ENCODE measurements at regions not wholly inside any gene's neighbourhood (a gene's known extent, or its start where the extent isn't known, plus 50 kb on each side); places are given as distances from the start of the nearest gene placed in this dataset.
"Not testable (repeated sequence)": the region's sequence is repeated elsewhere in the genome, so short reads cannot be mapped to it uniquely, and the experiment has no call there.

DNA sequence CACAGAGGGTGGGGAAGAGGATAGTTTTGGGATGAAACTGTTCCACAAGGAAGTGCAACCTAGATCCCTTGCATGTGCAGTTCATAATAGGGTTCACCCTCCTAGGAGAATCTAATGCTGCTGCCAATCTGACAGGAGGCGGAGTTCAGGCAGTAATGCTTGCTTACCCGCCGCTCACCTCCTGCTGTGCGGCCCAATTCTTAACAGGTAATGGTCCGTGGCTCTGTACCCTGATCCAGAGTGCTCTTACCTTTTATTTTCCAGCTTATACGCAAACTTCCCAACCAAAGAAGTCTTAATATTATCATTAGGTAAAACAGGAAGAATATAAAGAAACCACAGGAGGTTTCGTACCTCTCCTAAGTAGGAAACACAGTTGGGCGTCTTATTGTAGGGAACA, 82.7 kb upstream of the CD302 start:
- DNase-seq (ENCODE audit: low read depth): no peak
- TF ChIP-seq, protein P1, sequence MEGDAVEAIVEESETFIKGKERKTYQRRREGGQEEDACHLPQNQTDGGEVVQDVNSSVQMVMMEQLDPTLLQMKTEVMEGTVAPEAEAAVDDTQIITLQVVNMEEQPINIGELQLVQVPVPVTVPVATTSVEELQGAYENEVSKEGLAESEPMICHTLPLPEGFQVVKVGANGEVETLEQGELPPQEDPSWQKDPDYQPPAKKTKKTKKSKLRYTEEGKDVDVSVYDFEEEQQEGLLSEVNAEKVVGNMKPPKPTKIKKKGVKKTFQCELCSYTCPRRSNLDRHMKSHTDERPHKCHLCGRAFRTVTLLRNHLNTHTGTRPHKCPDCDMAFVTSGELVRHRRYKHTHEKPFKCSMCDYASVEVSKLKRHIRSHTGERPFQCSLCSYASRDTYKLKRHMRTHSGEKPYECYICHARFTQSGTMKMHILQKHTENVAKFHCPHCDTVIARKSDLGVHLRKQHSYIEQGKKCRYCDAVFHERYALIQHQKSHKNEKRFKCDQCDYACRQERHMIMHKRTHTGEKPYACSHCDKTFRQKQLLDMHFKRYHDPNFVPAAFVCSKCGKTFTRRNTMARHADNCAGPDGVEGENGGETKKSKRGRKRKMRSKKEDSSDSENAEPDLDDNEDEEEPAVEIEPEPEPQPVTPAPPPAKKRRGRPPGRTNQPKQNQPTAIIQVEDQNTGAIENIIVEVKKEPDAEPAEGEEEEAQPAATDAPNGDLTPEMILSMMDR (conservative IDR thresholded peaks at IDR 0.05; ENCODE audit: control insufficient read depth, insufficient read depth, low read depth, low read length): no peak
- H3K4me3 ChIP-seq (ENCODE audit: control insufficient read depth, low read depth, low read length): no peak overlapping the region

DNA sequence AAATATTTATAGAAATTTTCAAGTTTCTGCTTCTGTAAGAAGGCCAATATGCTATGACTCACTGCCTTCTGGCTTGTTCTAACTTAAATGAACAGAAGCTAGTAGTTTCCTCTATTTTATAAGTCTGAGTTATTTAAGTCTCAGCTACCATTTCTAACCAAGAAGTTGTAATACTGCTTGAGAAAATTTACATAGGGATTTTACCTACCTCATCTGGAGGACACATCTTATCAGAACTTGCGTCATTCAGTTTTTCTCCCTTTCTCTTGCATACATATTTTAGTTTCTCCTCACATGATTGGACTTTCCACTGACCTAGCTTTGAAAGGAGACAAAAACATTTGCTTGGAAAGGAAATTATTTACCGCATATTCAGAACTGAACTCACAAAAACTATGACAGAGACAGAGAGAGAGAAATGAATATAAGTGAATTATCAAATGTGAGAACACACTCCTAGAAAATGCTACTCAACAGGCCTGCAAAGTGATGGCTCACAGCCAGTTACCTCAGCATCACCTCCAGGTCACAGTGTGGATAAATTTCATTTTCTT, 81.1 kb upstream of the CD302 start:
- DNase-seq (ENCODE audit: low read depth): peak; percentile 64
- H3K4me3 ChIP-seq (ENCODE audit: control insufficient read depth, low read depth, low read length): no peak overlapping the region

DNA sequence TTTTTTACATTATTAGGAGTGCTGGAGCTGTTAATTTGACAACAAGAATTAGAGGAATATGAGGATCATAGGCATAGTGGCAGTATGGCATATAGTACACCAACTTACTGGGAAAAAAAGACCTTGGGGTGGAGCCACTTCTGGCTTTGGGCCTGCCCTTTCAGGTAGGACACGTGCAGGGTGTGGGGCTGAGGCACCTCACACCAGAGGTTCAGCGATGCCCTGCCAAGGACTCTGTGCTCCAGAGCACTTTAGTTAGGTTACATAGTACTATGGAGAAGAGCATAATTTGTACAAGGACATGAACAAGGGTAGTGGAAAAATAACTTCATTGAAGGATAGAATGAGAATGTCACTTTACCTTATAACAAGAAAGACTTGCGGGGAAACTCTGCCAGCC, 77.1 kb upstream of the CD302 start:
- TF ChIP-seq, protein P1 (conservative IDR thresholded peaks at IDR 0.05; ENCODE audit: control insufficient read depth, insufficient read depth, low read depth, low read length): no peak
- no peak for DNase-seq (ENCODE audit: low read depth)
- H3K4me3 ChIP-seq (ENCODE audit: control insufficient read depth, low read depth, low read length): no peak overlapping the region

More for the DNA sequence above, 81.1 kb upstream of the CD302 start:
- TF ChIP-seq, protein P1 (conservative IDR thresholded peaks at IDR 0.05; ENCODE audit: control insufficient read depth, insufficient read depth, low read depth, low read length): no peak

DNA sequence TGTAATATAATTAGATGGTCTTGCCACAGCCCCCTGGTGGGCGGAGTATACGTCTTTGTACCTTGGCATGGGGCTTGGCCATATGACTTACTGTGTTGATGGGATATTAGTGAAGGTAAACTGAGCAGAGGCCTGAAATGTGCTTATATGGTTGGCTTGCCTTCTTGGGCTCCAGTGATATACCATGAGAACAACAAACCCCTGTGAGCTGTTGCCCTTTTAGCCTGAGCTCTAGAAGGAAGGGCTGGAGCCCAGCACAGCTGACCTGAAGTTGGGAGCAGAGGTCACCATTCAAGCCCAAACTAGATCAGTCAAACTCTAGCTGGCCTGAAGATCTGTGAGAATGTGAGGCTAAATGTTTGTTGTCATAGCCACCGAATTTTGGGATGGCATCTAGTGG, 75.2 kb upstream of the CD302 start:
- H3K4me3 ChIP-seq (ENCODE audit: control insufficient read depth, low read depth, low read length): no peak overlapping the region

DNA sequence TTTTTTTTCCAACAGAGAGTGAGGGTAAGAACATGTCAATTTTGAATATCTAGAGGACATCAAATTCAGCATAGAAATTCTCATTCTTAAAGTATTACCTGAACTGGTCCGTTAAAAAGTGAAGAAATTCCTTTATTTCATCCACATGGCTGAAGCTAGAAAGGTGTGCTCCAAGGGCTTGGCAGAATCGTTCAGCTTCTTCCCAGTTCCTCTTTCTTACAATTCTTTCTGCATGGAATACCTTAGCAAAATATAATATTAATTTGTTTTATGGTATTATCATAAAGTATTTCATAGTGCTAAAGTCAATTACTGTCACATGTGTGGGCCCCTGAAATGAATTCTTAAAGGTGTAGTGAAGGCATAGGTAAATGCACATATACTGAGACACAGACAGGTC, 74.3 kb upstream of the CD302 start:
- no peak overlapping the region for H3K4me3 ChIP-seq (ENCODE audit: control insufficient read depth, low read depth, low read length)
- TF ChIP-seq, protein P1 (conservative IDR thresholded peaks at IDR 0.05; ENCODE audit: control insufficient read depth, insufficient read depth, low read depth, low read length): no peak
- no peak for DNase-seq (ENCODE audit: low read depth)

More for the DNA sequence above, 75.2 kb upstream of the CD302 start:
- TF ChIP-seq, protein P1 (conservative IDR thresholded peaks at IDR 0.05; ENCODE audit: control insufficient read depth, insufficient read depth, low read depth, low read length): no peak
- no peak for DNase-seq (ENCODE audit: low read depth)

DNA sequence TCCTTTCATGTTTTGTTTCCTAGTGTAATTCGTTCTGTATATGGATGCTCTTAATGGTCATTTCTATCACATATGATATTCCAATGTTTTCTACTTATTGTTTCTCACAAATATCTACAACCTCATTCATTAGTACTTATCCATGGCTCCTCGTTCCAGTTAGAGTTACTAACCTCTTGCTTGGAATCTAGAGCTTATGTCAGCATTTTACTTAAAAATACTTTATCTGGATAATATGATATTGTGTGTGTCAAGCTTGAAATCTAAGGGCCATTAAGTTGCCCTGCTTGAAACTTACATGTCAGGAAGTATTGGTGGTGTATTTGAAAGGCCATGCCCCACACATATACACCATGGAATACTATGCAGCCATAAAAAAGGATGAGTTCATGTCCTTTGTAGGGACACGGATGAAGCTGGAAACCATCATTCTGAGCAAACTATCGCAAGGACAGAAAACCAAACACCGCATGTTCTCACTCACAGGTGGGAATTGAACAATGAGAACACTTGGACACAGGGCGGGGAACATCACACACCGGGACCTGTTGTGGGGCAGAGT, 70.7 kb upstream of the CD302 start:
- H3K4me3 ChIP-seq (ENCODE audit: control insufficient read depth, low read depth, low read length); DNase-seq (ENCODE audit: low read depth): not testable (repeated sequence)

DNA sequence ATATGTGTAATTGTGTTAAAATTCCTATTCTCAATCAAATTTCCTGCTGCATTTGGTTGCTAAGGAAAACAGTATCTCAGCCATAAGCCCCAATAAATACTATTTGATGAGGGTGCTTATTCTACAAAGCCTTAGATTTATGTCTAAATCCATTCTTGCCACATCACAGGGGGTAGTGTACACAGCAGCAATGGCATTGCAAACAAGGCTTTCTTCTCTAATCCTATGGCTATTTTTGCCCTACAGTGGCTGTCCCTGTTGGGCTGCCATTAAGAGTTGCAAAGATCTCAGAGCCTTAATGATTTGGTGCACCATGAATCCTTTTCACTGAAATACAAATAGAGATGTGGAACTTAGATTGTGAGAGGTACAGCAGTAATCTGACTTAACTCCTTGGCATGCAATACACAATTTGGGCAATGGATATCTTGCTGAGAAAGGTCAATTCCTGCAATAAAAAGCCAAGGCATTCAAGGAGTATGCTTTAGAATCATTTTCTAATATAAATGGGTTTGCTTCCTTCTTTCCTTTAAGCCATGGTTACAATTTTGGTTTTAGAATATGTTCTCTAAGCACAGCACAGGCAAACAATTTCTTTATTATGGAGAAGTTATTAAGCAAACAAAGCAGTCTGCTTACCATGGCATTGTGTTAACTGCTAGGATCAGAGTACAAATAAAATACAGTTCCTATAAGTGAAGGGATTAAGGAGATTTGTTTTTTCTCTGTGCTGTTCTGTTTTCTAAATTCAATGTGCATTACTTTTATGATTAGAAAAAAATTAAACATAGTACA, 69.8 kb upstream of the CD302 start:
- no peak overlapping the region for H3K4me3 ChIP-seq (ENCODE audit: control insufficient read depth, low read depth, low read length)
- no peak for DNase-seq (ENCODE audit: low read depth)
- TF ChIP-seq, protein P1 (conservative IDR thresholded peaks at IDR 0.05; ENCODE audit: control insufficient read depth, insufficient read depth, low read depth, low read length): no peak

All from fibroblast of mammary gland (primary cell).